ENCODE measurements at regions not wholly inside any gene's neighbourhood (a gene's known extent, or its start where the extent isn't known, plus 50 kb on each side); places are given as distances from the start of the nearest gene placed in this dataset.

DNA sequence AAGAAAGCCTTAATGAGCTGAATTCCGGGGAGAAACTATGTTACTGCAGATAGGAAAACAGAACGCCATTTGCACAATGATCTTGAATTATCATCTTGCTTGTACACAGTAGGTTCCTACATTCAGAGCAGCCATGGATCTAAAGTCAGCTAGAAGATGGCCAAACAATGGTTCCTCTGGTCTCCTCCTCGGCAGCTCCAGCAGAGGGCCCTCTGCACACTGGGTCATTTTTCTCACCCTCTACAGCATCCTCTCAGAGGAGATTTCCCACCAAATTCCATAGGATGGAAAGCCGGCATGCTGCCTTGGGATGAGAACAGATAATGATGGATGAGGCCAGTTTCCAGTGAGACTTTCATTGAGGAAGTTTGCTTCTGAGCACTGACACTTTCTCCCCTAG is 308.5 kb upstream of the NFE2L3 start:
- H3K36me3 ChIP-seq = no peaks in the 10 kb centered on the region
- no peaks in the 10 kb centered on the region for H3K27me3 ChIP-seq
- H3K9me3 ChIP-seq = no peaks in the 10 kb centered on the region
- ATAC-seq (no peak), DNase-seq (no peak)
- no peak overlapping the region for H3K27ac ChIP-seq
- no peak for TF ChIP-seq POLR2A (IDR thresholded peaks at IDR 0.05)
- intact Hi-C loops (cut with DNase I) = no loop called here
- H3K4me3 ChIP-seq = no peak overlapping the region
- 52% methylated on average over 3 of the region's 4 CpGs for WGBS (ENCODE audit: insufficient coverage, low coverage, low lambda C conversion rate, missing lambda C conversion rate)
- H3K4me1 ChIP-seq = no peaks in the 10 kb centered on the region

DNA sequence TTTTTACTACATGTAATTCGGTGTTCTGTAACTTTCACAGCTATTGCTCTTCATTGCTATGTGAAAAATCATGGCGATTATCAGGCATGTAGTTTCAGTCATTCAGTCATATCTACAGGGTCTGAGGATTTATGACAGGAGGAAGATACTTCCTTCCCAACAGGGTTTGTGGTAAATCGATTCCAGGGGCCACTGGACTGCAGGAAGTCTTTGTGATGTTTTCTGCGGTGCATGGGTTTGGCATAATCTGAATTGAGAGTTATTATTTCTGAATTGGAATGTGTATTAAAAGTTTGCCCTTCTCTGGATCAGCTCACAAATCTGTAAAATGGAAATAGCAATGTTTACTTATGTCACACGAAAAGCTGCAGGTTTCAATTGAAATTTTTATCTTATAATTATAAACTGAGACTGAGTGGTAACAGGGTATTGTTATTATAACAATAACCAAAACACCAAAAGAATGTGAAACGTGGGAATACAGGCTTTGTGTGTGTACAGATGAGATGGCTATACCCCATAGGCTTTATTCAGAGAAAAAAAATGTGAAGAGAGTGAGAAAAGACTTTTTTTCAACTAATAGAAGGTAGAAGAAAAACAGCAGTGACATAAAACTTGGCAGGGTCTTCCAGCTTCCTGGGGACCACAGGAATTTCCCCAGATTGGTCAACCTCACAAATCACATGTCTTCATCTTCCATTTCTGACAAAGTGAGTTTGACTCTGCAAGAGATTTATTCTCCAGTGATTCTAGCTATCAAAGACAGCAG is 307.7 kb upstream of the NFE2L3 start:
- WGBS (ENCODE audit: insufficient coverage, low coverage, low lambda C conversion rate, missing lambda C conversion rate) = 29% methylated on average over 6 of the region's 6 CpGs

DNA sequence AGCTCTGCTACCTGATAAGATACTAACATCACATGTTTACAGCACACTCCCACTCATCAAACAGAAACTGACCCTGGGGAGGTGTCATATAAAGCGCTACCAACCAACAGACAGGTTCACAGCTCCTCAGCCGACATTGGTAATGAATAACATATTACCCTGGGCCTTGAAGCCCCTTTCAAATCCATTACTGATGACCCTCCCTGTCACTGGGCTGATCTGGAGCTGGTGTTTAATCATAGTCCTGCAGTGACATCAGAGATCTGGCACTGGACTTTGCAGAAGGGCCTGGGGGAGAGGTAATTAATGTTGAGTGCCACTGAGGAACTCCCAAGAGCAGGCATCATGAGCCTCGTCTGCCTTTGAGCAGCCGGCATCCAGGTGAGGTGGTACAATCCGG is 306.5 kb upstream of the NFE2L3 start:
- H3K36me3 ChIP-seq = no peaks in the 10 kb centered on the region
- DNase-seq (no peak), ATAC-seq (peak in 1 of 4 donors; percentile 43)
- no peaks in the 10 kb centered on the region for H3K9me3 ChIP-seq
- no peak overlapping the region for H3K4me3 ChIP-seq
- intact Hi-C loops (cut with DNase I) = no loop called here
- no peaks in the 10 kb centered on the region for H3K4me1 ChIP-seq
- no peak for TF ChIP-seq POLR2A (IDR thresholded peaks at IDR 0.05)
- TF ChIP-seq, protein P1, sequence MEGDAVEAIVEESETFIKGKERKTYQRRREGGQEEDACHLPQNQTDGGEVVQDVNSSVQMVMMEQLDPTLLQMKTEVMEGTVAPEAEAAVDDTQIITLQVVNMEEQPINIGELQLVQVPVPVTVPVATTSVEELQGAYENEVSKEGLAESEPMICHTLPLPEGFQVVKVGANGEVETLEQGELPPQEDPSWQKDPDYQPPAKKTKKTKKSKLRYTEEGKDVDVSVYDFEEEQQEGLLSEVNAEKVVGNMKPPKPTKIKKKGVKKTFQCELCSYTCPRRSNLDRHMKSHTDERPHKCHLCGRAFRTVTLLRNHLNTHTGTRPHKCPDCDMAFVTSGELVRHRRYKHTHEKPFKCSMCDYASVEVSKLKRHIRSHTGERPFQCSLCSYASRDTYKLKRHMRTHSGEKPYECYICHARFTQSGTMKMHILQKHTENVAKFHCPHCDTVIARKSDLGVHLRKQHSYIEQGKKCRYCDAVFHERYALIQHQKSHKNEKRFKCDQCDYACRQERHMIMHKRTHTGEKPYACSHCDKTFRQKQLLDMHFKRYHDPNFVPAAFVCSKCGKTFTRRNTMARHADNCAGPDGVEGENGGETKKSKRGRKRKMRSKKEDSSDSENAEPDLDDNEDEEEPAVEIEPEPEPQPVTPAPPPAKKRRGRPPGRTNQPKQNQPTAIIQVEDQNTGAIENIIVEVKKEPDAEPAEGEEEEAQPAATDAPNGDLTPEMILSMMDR (IDR thresholded peaks at IDR 0.05) = no peak
- WGBS (ENCODE audit: insufficient coverage, low coverage, low lambda C conversion rate, missing lambda C conversion rate) = 79% methylated on average over 2 of the region's 5 CpGs
- no peaks in the 10 kb centered on the region for H3K27me3 ChIP-seq
- no peak overlapping the region for H3K27ac ChIP-seq

More for the DNA sequence above, 307.7 kb upstream of the NFE2L3 start:
- Histone ChIP-seq H3K9me3 (no peaks in the 10 kb centered on the region), H3K27me3 (no peaks in the 10 kb centered on the region), H3K36me3 (no peaks in the 10 kb centered on the region), H3K27ac (no peak overlapping the region), H3K4me3 (no peak overlapping the region), H3K4me1 (no peaks in the 10 kb centered on the region)
- TF ChIP-seq, protein P1 (IDR thresholded peaks at IDR 0.05) = no peak
- no peak for TF ChIP-seq POLR2A (IDR thresholded peaks at IDR 0.05)
- DNase-seq = no peak
- ATAC-seq = no peak
- intact Hi-C loops (cut with DNase I) = no loop called here

DNA sequence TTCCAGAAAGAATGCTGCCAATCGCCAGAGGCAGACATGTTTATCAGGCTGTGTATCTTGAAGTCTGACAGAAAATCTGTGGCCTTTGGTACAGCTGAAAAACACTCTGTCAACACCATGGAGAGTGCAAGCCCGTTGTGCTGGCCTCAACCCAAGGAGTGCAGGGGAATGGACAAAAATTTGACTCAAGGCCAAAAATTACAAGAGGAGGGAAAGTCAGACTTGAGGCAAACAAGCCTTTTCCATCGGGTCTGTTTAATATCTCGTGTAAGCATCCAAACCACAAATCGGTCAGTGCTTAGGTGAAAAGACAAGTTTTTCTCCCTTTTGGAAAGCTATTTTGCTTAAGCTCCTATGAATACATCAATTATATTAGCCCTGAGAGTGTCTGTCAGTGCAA is 305.3 kb upstream of the NFE2L3 start:
- Histone ChIP-seq H3K4me3 (no peak overlapping the region), H3K9me3 (no peaks in the 10 kb centered on the region), H3K36me3 (no peaks in the 10 kb centered on the region), H3K4me1 (no peaks in the 10 kb centered on the region), H3K27ac (no peak overlapping the region), H3K27me3 (peaks cover 0 to 10% of the 10 kb centered on the region in 2 donors)
- peak; percentile 41 to 57 (median 50) for ATAC-seq
- 26% methylated on average over 5 of the region's 5 CpGs for WGBS (ENCODE audit: insufficient coverage, low coverage, low lambda C conversion rate, missing lambda C conversion rate)
- TF ChIP-seq, protein P1 (IDR thresholded peaks at IDR 0.05) = no peak
- no peak for TF ChIP-seq POLR2A (IDR thresholded peaks at IDR 0.05)
- peak in 2 of 3 donors; percentile 56 to 59 for DNase-seq
- intact Hi-C loops (cut with DNase I) = no loop called here

DNA sequence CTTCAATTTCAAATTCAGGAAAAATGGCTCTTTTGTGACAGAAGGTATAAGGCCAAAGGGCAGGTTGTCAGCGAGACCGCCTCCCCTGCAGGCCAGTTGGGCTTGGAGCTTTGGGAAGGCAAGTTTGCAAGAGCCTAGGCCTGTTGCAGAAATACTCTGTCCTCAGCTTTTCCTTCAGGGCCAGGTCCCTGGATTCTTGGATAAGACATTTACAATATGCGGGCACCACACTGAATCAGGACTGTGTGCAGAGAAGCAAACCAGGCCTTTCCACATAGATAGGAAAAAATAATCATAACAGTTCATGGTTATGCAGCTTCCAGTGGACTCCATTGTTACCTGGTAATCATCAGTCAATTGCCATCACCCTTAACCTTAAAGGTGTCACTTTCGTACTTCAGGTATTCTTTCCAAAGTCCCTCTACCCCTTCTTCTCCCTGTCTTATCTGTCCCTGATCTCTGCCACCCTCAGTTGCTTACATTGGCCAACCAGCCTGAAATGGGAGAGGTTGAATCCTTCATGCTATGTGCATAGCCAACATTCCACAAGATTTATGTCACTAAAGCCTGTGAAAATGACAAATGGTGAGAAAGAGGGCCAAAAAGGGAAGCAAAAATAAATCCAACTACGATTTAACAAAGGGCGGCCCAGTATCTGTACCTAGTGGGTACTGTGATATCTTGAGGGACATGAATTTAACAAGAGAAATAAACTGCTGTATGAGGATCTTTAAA is 304.5 kb upstream of the NFE2L3 start:
- WGBS (ENCODE audit: insufficient coverage, low coverage, low lambda C conversion rate, missing lambda C conversion rate) = 81% methylated on average over 5 of the region's 6 CpGs
- no peak overlapping the region for H3K27ac ChIP-seq
- H3K4me3 ChIP-seq = no peak overlapping the region
- DNase-seq (no peak), ATAC-seq (no peak)
- no peaks in the 10 kb centered on the region for H3K9me3 ChIP-seq
- TF ChIP-seq POLR2A (IDR thresholded peaks at IDR 0.05) = no peak
- TF ChIP-seq, protein P1 (IDR thresholded peaks at IDR 0.05) = no peak
- no peaks in the 10 kb centered on the region for H3K36me3 ChIP-seq
- intact Hi-C loops (cut with DNase I) = no loop called here
- peaks cover 0 to 5% (median 0%) of the 10 kb centered on the region in 4 donors for H3K4me1 ChIP-seq
- H3K27me3 ChIP-seq = peaks cover 7 to 13% of the 10 kb centered on the region in 2 donors
